ENCODE measurements at regions not wholly inside any gene's neighbourhood (a gene's known extent, or its start where the extent isn't known, plus 50 kb on each side); places are given as distances from the start of the nearest gene placed in this dataset.

- ATAC-seq (ENCODE audit: poor library complexity) (no peak), DNase-seq (peak in 1 of 14 experiments; percentile 4)
- Histone ChIP-seq H3K36me3 (ENCODE audit: insufficient read depth, low read length) (no peaks in the 10 kb centered on the region), H3K27me3 (ENCODE audit: control insufficient read depth in 1 of 2, insufficient read depth in 2 of 2, low read length in 2 of 2) (no peaks in the 10 kb centered on the region), H3K4me1 (ENCODE audit: insufficient read depth, low read length) (no peaks in the 10 kb centered on the region), H3K4me3 (ENCODE audit: low read length) (no peak overlapping the region), H3K9me3 (ENCODE audit: control insufficient read depth in 1 of 2, insufficient read depth in 1 of 2, low read length in 2 of 2) (no peaks in the 10 kb centered on the region), H3K27ac (ENCODE audit: low read depth in 1 of 2, low read length in 2 of 2) (no peak overlapping the region)
- POLR2A ChIA-PET, result no interaction called here
- Mint-ChIP-seq H3K4me1 (ENCODE audit: low read depth) (no peaks in the 10 kb centered on the region), H3K4me3 (no peak overlapping the region), H3K27me3 (no peaks in the 10 kb centered on the region), H3K9me3 (no peaks in the 10 kb centered on the region), H3K27ac (no peak overlapping the region), H3K36me3 (ENCODE audit: low read depth) (no peaks in the 10 kb centered on the region)
- intact Hi-C loops (cut with DNase I, micrococcal nuclease), result no loop called here
- CTCF ChIA-PET, result no interaction called here
- no peak for TF ChIP-seq CTCF (IDR thresholded peaks at IDR 0.05)
These were observed 323.9 kb upstream of the CXXC4 start for GRCh38 chr4:104818579-104818978.

GRCh38 chr4:104826171-104826570, 320.5 kb upstream of the TET2 start:
- Mint-ChIP-seq H3K4me3 (no peak overlapping the region), H3K4me1 (ENCODE audit: low read depth) (no peaks in the 10 kb centered on the region), H3K27ac (no peak overlapping the region), H3K9me3 (no peaks in the 10 kb centered on the region), H3K27me3 (peaks cover 5% of the 10 kb centered on the region), H3K36me3 (ENCODE audit: low read depth) (no peaks in the 10 kb centered on the region)
- intact Hi-C loops (cut with DNase I, micrococcal nuclease), result no loop called here
- Histone ChIP-seq H3K36me3 (ENCODE audit: insufficient read depth, low read length) (no peaks in the 10 kb centered on the region), H3K4me1 (ENCODE audit: insufficient read depth, low read length) (no peaks in the 10 kb centered on the region), H3K9me3 (ENCODE audit: control insufficient read depth in 1 of 2, insufficient read depth in 1 of 2, low read length in 2 of 2) (no peaks in the 10 kb centered on the region), H3K27ac (ENCODE audit: low read depth in 1 of 2, low read length in 2 of 2) (no peak overlapping the region), H3K4me3 (ENCODE audit: low read length) (no peak overlapping the region), H3K27me3 (ENCODE audit: control insufficient read depth in 1 of 2, insufficient read depth in 2 of 2, low read length in 2 of 2) (no peaks in the 10 kb centered on the region)
- ATAC-seq (ENCODE audit: poor library complexity), result no peak
- ChIA-PET POLR2A (no interaction called here), CTCF (no interaction called here)
- DNase-seq, result no peak
- no peak for TF ChIP-seq CTCF (IDR thresholded peaks at IDR 0.05)

- ChIA-PET CTCF (no interaction called here), POLR2A (no interaction called here)
- DNase-seq (no peak), ATAC-seq (ENCODE audit: poor library complexity) (no peak)
- no peaks in the 10 kb centered on the region for H3K36me3 Mint-ChIP-seq (ENCODE audit: low read depth)
- H3K4me1 ChIP-seq (ENCODE audit: insufficient read depth, low read length), result no peaks in the 10 kb centered on the region
- no peak overlapping the region for H3K4me3 Mint-ChIP-seq
- H3K27ac Mint-ChIP-seq, result no peak overlapping the region
- peaks cover 5% of the 10 kb centered on the region for H3K27me3 Mint-ChIP-seq
- no peak overlapping the region for H3K4me3 ChIP-seq (ENCODE audit: low read length)
- no peaks in the 10 kb centered on the region for H3K27me3 ChIP-seq (ENCODE audit: control insufficient read depth in 1 of 2, insufficient read depth in 2 of 2, low read length in 2 of 2)
- H3K36me3 ChIP-seq (ENCODE audit: insufficient read depth, low read length), result no peaks in the 10 kb centered on the region
- intact Hi-C loops (cut with DNase I, micrococcal nuclease), result no loop called here
- H3K9me3 ChIP-seq (ENCODE audit: control insufficient read depth in 1 of 2, insufficient read depth in 1 of 2, low read length in 2 of 2), result no peaks in the 10 kb centered on the region
- H3K9me3 Mint-ChIP-seq, result no peaks in the 10 kb centered on the region
- no peak overlapping the region for H3K27ac ChIP-seq (ENCODE audit: low read depth in 1 of 2, low read length in 2 of 2)
- no peak for TF ChIP-seq CTCF (IDR thresholded peaks at IDR 0.05)
- H3K4me1 Mint-ChIP-seq (ENCODE audit: low read depth), result no peaks in the 10 kb centered on the region
These were observed 316.9 kb upstream of the TET2 start for GRCh38 chr4:104829761-104830160.

All from CD4-positive, alpha-beta T cell (primary cell).